Neural cell (in vitro differentiated cells): ENCODE measurements at regions not wholly inside any gene's neighbourhood (a gene's known extent, or its start where the extent isn't known, plus 50 kb on each side); places are given as distances from the start of the nearest gene placed in this dataset.

ENCODE experiments used
- EP300 ChIP-seq: fragments of 450-650 bp; conservative IDR thresholded peaks from 2 replicates; pipeline ENCODE4 v1.6.1; 2014; ENCODE audit warnings: antibody characterized with exemption, mild to moderate bottlenecking, moderate library complexity; ENCODE audit not compliant: poor library complexity, severe bottlenecking
- EZH2 ChIP-seq: fragments of 200-600, 300-800 bp; shearing (Covaris generic), sonication (generic); IDR thresholded peaks from 2 replicates; pipeline ENCODE4 v1.6.1; 2014; ENCODE audit warnings: antibody characterized with exemption, low read length, borderline replicate concordance, mild to moderate bottlenecking; ENCODE audit not compliant: insufficient read depth, poor library complexity, severe bottlenecking
- POLR2AphosphoS5 ChIP-seq: IDR thresholded peaks from 2 replicates; pipeline ENCODE4 v1.6.1; 2012
- TAF1 ChIP-seq: IDR thresholded peaks from 2 replicates; pipeline ENCODE4 v1.6.1; 2012; ENCODE audit warnings: low read depth
- TF ChIP-seq, protein P1 (sequence below): fragments of 450-650 bp; IDR thresholded peaks from 2 replicates; pipeline ENCODE4 v1.5.1; 2014; ENCODE audit warnings: antibody characterized with exemption, mild to moderate bottlenecking, moderate library complexity; ENCODE audit not compliant: poor library complexity, severe bottlenecking

DNA sequence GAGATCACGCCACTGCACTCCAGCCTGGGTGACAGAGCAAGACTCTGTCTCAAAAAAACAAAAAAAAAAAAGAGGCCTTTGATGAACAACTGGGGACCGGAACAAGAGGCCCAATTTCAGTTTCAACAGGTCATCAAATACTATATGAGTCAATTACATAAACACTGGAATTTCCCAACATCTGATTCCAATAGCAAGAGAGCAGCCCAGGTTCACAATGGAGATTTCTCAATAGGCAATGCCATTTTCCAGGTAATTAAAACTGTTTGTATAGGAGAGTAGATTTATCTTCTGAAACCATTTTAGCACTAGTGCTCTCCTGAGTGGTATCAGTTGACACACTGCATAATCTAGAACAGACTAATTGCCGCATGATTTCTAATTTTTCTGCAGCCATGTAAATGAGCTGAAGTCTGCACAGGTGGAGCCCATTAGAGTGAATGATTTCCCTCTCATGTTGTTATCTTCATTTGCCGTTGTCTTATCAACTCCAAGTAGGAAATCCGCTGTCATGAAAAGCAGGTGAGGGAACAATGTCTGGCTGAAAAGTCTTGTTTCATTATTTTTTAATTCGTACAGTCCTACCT, 264.1 kb upstream of the MEIS1 start:
- TF ChIP-seq TAF1 = no peak
- no peak for TF ChIP-seq EP300
- TF ChIP-seq, protein P1, sequence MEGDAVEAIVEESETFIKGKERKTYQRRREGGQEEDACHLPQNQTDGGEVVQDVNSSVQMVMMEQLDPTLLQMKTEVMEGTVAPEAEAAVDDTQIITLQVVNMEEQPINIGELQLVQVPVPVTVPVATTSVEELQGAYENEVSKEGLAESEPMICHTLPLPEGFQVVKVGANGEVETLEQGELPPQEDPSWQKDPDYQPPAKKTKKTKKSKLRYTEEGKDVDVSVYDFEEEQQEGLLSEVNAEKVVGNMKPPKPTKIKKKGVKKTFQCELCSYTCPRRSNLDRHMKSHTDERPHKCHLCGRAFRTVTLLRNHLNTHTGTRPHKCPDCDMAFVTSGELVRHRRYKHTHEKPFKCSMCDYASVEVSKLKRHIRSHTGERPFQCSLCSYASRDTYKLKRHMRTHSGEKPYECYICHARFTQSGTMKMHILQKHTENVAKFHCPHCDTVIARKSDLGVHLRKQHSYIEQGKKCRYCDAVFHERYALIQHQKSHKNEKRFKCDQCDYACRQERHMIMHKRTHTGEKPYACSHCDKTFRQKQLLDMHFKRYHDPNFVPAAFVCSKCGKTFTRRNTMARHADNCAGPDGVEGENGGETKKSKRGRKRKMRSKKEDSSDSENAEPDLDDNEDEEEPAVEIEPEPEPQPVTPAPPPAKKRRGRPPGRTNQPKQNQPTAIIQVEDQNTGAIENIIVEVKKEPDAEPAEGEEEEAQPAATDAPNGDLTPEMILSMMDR = no peak
- no peak for TF ChIP-seq POLR2AphosphoS5
- TF ChIP-seq EZH2 = no peak
